Parathyroid adenoma (tissue), 2 donors: ENCODE measurements at regions not wholly inside any gene's neighbourhood (a gene's known extent, or its start where the extent isn't known, plus 50 kb on each side); places are given as distances from the start of the nearest gene placed in this dataset.

Experiments
- H2AFZ ChIP-seq: fragments of 300-600 bp; sonication (generic); one replicate; pipeline ENCODE4 v1.7.0; 2017; ENCODE audit warnings: antibody characterized with exemption, mild to moderate bottlenecking
- H3K27ac ChIP-seq: fragments of 300-600 bp; sonication (generic); one replicate; pipeline ENCODE4 v1.7.0; 2017
- H3K27me3 ChIP-seq: fragments of 300-600 bp; sonication (generic); one replicate; pipeline ENCODE4 v1.7.0; 2017; ENCODE audit warnings: low read length; ENCODE audit not compliant: control insufficient read depth, insufficient read depth
- H3K36me3 ChIP-seq: fragments of 300-600 bp; sonication (generic); one replicate; pipeline ENCODE4 v1.7.0; 2017; ENCODE audit warnings: low read length; ENCODE audit not compliant: control insufficient read depth, insufficient read depth
- H3K4me1 ChIP-seq: fragments of 300-600 bp; sonication (generic); one replicate; pipeline ENCODE4 v1.7.0; 2017; ENCODE audit warnings: control low read depth
- H3K4me2 ChIP-seq: fragments of 300-600 bp; sonication (generic); one replicate; pipeline ENCODE4 v1.7.0; 2017; ENCODE audit warnings: low read length
- H3K4me3 ChIP-seq: fragments of 300-600 bp; sonication (generic); one replicate; pipeline ENCODE4 v1.7.0; 2017; ENCODE audit warnings: low read depth, low read length
- H3K79me2 ChIP-seq: fragments of 300-600 bp; sonication (generic); one replicate; pipeline ENCODE4 v1.7.0; 2017; ENCODE audit warnings: control low read depth
- H3K9ac ChIP-seq: fragments of 300-600 bp; sonication (generic); one replicate; pipeline ENCODE4 v1.7.0; 2017; ENCODE audit warnings: mild to moderate bottlenecking
- H3K9me3 ChIP-seq: fragments of 300-600 bp; sonication (generic); one replicate; pipeline ENCODE4 v1.7.0; 2017; ENCODE audit warnings: low read length; ENCODE audit not compliant: control insufficient read depth
- CTCF ChIP-seq: fragments of 300-600 bp; sonication (generic); IDR thresholded peaks from one replicate; pipeline ENCODE4 v1.7.0; 2017; ENCODE audit warnings: antibody characterized with exemption, mild to moderate bottlenecking
- donor health status: primary hyperparathyroidism.

GRCh38 chr13:21974741-21975140 lies 303.9 kb downstream of the FGF9 start:
- Histone ChIP-seq H3K4me3 (no peak overlapping the region), H3K9me3 (no peaks in the 10 kb centered on the region), H3K27ac (no peak overlapping the region), H3K9ac (no peak overlapping the region), H3K4me1 (no peaks in the 10 kb centered on the region), H3K4me2 (no peak overlapping the region), H3K27me3 (no peaks in the 10 kb centered on the region), H3K79me2 (no peaks in the 10 kb centered on the region), H3K36me3 (no peaks in the 10 kb centered on the region), H2AFZ (no peak overlapping the region)
- TF ChIP-seq CTCF = no peak

GRCh38 chr13:21976159-21976558 lies 305.3 kb downstream of the FGF9 start:
- H3K79me2 ChIP-seq = no peaks in the 10 kb centered on the region
- no peak for TF ChIP-seq CTCF

GRCh38 chr13:21979161-21979806 lies 308.4 kb downstream of the FGF9 start:
- no peak overlapping the region for H3K27ac ChIP-seq
- H3K4me3 ChIP-seq = no peak overlapping the region
- H3K79me2 ChIP-seq = no peaks in the 10 kb centered on the region
- H3K9me3 ChIP-seq = no peaks in the 10 kb centered on the region
- no peak overlapping the region for H2AFZ ChIP-seq
- H3K36me3 ChIP-seq = no peaks in the 10 kb centered on the region
- no peak overlapping the region for H3K4me2 ChIP-seq
- no peaks in the 10 kb centered on the region for H3K27me3 ChIP-seq
- TF ChIP-seq CTCF = no peak
- H3K9ac ChIP-seq = no peak overlapping the region
- no peaks in the 10 kb centered on the region for H3K4me1 ChIP-seq

More at GRCh38 chr13:21976159-21976558, 305.3 kb downstream of the FGF9 start:
- no peak overlapping the region for H3K27ac ChIP-seq
- H2AFZ ChIP-seq = no peak overlapping the region
- H3K27me3 ChIP-seq = no peaks in the 10 kb centered on the region
- H3K4me1 ChIP-seq = no peaks in the 10 kb centered on the region
- no peak overlapping the region for H3K4me3 ChIP-seq
- H3K9me3 ChIP-seq = no peaks in the 10 kb centered on the region
- no peak overlapping the region for H3K4me2 ChIP-seq
- H3K36me3 ChIP-seq = no peaks in the 10 kb centered on the region
- H3K9ac ChIP-seq = no peak overlapping the region

DNA sequence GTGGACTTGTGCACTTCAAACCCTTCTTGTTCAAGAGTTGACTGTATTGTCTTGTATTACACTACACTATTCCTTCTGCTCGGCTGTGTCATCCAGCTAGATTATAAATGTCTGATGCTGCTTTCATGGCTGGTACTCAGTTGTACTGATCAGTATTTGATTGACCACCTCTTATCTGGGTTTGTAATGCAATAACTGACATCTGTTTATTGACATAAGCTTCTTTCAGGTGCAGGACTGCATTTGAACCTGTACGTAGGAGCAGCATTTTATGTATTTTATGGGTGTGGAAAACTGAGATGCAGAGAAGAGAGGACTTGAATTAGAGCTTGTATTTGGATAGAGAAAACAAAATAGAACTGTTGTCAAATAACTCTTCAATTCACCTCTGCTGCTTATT lies 309.2 kb downstream of the FGF9 start:
- Histone ChIP-seq H3K4me3 (no peak overlapping the region), H3K79me2 (no peaks in the 10 kb centered on the region), H3K9me3 (no peaks in the 10 kb centered on the region), H3K4me2 (no peak overlapping the region), H2AFZ (no peak overlapping the region), H3K27ac (no peak overlapping the region), H3K4me1 (no peaks in the 10 kb centered on the region), H3K36me3 (no peaks in the 10 kb centered on the region), H3K9ac (no peak overlapping the region), H3K27me3 (no peaks in the 10 kb centered on the region)
- no peak for TF ChIP-seq CTCF

GRCh38 chr13:21984156-21984555 lies 313.3 kb downstream of the FGF9 start:
- Histone ChIP-seq H3K79me2 (no peaks in the 10 kb centered on the region), H3K4me3 (no peak overlapping the region), H2AFZ (no peak overlapping the region), H3K27me3 (no peaks in the 10 kb centered on the region), H3K9me3 (no peaks in the 10 kb centered on the region), H3K27ac (no peak overlapping the region), H3K4me1 (no peaks in the 10 kb centered on the region), H3K36me3 (no peaks in the 10 kb centered on the region), H3K9ac (no peak overlapping the region), H3K4me2 (no peak overlapping the region)
- TF ChIP-seq CTCF = no peak
